SK-N-SH (cell line): ENCODE measurements at regions not wholly inside any gene's neighbourhood (a gene's known extent, or its start where the extent isn't known, plus 50 kb on each side); places are given as distances from the start of the nearest gene placed in this dataset.

Experiments
- ELF1 ChIP-seq: IDR thresholded peaks from 2 replicates; pipeline ENCODE4 v1.4.0; 2012
- EP300 ChIP-seq, 2 experiments: IDR thresholded peaks; 2 replicates each; pipeline versions ENCODE4 v1.4.0 to v1.6.1; 2012; ENCODE audit warnings: borderline replicate concordance in 1 of 2, low read depth in 1 of 2, low read length in 1 of 2
- EZH2phosphoT487 ChIP-seq: fragments of 200-600 bp; sonication (generic); IDR thresholded peaks from 2 replicates; pipeline ENCODE4 v1.6.1; 2017; ENCODE audit warnings: low read depth, mixed run types, mild to moderate bottlenecking, antibody characterized with exemption, moderate library complexity, borderline replicate concordance
- FOSL2 ChIP-seq: IDR thresholded peaks from 2 replicates; pipeline ENCODE4 v1.4.0; 2012; ENCODE audit warnings: low read depth, mild to moderate bottlenecking, moderate library complexity, borderline replicate concordance
- MXI1 ChIP-seq: IDR thresholded peaks from 2 replicates; pipeline ENCODE4 v1.6.1; 2012; ENCODE audit warnings: mild to moderate bottlenecking, low read depth, low read length, improper control_type of control experiment
- POLR2AphosphoS5 ChIP-seq: IDR thresholded peaks from 2 replicates; pipeline ENCODE4 v1.6.1; 2012; ENCODE audit warnings: low read depth, low read length
- RXRA ChIP-seq: IDR thresholded peaks from 2 replicates; pipeline ENCODE4 v1.4.0; 2012; ENCODE audit warnings: low read depth, mild to moderate bottlenecking, borderline replicate concordance
- SMC3 ChIP-seq: IDR thresholded peaks from 2 replicates; pipeline ENCODE4 v1.6.1; 2012; ENCODE audit warnings: low read depth, low read length, improper control_type of control experiment
- TAF1 ChIP-seq: IDR thresholded peaks from 2 replicates; pipeline ENCODE4 v1.6.1; 2012; ENCODE audit warnings: low read depth, mild to moderate bottlenecking, low read length, moderate library complexity, borderline replicate concordance
- YY1 ChIP-seq: IDR thresholded peaks from 2 replicates; pipeline ENCODE4 v1.4.0; 2012; ENCODE audit warnings: low read depth, mild to moderate bottlenecking
- TF ChIP-seq, protein P1 (sequence below): fragments of 200-600 bp; sonication (generic); IDR thresholded peaks from 2 replicates; pipeline ENCODE4 v1.6.1; 2017; ENCODE audit warnings: antibody characterized with exemption, mild to moderate bottlenecking, moderate library complexity
- TF ChIP-seq, protein P2 (sequence below): fragments of 150-350 bp; IDR thresholded peaks from 2 replicates; pipeline ENCODE4 v1.6.1; 2017; ENCODE audit warnings: antibody characterized with exemption, low read length, low read depth, borderline replicate concordance

DNA sequence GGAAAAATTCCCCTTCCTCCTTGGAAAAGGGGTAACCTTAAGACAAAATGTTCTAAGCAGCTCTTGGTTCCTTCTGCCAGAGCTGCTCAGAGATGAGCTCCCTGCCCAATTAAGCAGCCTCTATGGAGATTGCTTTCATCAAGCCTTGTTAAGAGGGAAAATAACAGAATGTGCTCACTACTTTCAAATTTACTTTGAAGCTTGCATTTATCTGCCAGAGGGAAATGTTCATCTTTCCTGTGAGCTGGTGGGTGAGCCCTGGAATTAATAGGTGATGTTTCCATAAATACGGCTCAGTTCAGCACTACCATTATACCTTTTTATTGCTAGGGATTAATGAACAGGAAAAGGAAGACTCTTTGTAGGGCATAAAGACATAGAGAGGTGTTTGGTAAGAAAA, 549.0 kb downstream of the REEP3 start:
- no peak for TF ChIP-seq MXI1
- TF ChIP-seq ELF1, result no peak
- TF ChIP-seq, protein P1, sequence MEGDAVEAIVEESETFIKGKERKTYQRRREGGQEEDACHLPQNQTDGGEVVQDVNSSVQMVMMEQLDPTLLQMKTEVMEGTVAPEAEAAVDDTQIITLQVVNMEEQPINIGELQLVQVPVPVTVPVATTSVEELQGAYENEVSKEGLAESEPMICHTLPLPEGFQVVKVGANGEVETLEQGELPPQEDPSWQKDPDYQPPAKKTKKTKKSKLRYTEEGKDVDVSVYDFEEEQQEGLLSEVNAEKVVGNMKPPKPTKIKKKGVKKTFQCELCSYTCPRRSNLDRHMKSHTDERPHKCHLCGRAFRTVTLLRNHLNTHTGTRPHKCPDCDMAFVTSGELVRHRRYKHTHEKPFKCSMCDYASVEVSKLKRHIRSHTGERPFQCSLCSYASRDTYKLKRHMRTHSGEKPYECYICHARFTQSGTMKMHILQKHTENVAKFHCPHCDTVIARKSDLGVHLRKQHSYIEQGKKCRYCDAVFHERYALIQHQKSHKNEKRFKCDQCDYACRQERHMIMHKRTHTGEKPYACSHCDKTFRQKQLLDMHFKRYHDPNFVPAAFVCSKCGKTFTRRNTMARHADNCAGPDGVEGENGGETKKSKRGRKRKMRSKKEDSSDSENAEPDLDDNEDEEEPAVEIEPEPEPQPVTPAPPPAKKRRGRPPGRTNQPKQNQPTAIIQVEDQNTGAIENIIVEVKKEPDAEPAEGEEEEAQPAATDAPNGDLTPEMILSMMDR, result no peak
- no peak for TF ChIP-seq SMC3
- TF ChIP-seq RXRA, result no peak
- no peak for TF ChIP-seq FOSL2
- TF ChIP-seq, protein P2, sequence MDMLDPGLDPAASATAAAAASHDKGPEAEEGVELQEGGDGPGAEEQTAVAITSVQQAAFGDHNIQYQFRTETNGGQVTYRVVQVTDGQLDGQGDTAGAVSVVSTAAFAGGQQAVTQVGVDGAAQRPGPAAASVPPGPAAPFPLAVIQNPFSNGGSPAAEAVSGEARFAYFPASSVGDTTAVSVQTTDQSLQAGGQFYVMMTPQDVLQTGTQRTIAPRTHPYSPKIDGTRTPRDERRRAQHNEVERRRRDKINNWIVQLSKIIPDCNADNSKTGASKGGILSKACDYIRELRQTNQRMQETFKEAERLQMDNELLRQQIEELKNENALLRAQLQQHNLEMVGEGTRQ, result no peak
- TF ChIP-seq TAF1, result no peak
- no peak for TF ChIP-seq YY1
- TF ChIP-seq EZH2phosphoT487, result no peak
- no peak for TF ChIP-seq EP300 (IDR thresholded peaks at IDR 0.05; ENCODE audit: borderline replicate concordance in 1 of 2, low read depth in 1 of 2, low read length in 1 of 2)
- TF ChIP-seq POLR2AphosphoS5, result no peak
